ENCODE measurements at regions not wholly inside any gene's neighbourhood (a gene's known extent, or its start where the extent isn't known, plus 50 kb on each side); places are given as distances from the start of the nearest gene placed in this dataset.

- peak; percentile 24 for DNase-seq
These were observed 300.2 kb downstream of the UTRN start for GRCh38 chr6:144585217-144585814.

- no peak for DNase-seq
These were observed 301.9 kb downstream of the UTRN start for GRCh38 chr6:144586986-144587385.

- no peak for DNase-seq
These were observed 303.7 kb downstream of the UTRN start for GRCh38 chr6:144588697-144589325.

GRCh38 chr6:144590532-144590931 lies 305.4 kb downstream of the UTRN start:
- DNase-seq = no peak

- DNase-seq = no peak
These were observed 308.3 kb downstream of the UTRN start for GRCh38 chr6:144593392-144593791.

- DNase-seq = no peak
These were observed 309.4 kb downstream of the UTRN start for GRCh38 chr6:144594585-144594984.

GRCh38 chr6:144595266-144595665 lies 310.1 kb downstream of the UTRN start:
- no peak for DNase-seq

GRCh38 chr6:144597511-144597910 lies 312.4 kb downstream of the UTRN start:
- DNase-seq = no peak

- no peak for DNase-seq
These were observed 314.5 kb downstream of the UTRN start for GRCh38 chr6:144599615-144600014.

GRCh38 chr6:144601221-144601620 lies 316.1 kb downstream of the UTRN start:
- DNase-seq = no peak

GRCh38 chr6:144602523-144603180 lies 317.5 kb downstream of the UTRN start:
- DNase-seq = no peak

- DNase-seq = no peak
These were observed 320.9 kb downstream of the UTRN start for GRCh38 chr6:144606083-144606482.

GRCh38 chr6:144607998-144608735 lies 323.0 kb downstream of the UTRN start:
- no peak for DNase-seq

- DNase-seq = no peak
These were observed 327.7 kb downstream of the UTRN start for GRCh38 chr6:144612811-144613210.

GRCh38 chr6:144613859-144614258 lies 328.7 kb downstream of the UTRN start:
- DNase-seq = no peak

GRCh38 chr6:144615870-144616269 lies 330.7 kb downstream of the UTRN start:
- no peak for DNase-seq

- no peak for DNase-seq
These were observed 332.1 kb downstream of the UTRN start for GRCh38 chr6:144617191-144617590.

- DNase-seq = no peak
These were observed 332.6 kb downstream of the UTRN start for GRCh38 chr6:144617708-144618107.

GRCh38 chr6:144619966-144620365 lies 334.8 kb downstream of the UTRN start:
- no peak for DNase-seq

- DNase-seq = no peak
These were observed 336.2 kb downstream of the UTRN start for GRCh38 chr6:144621332-144621731.

GRCh38 chr6:144624246-144624645 lies 339.1 kb downstream of the UTRN start:
- DNase-seq = no peak

- no peak for DNase-seq
These were observed 339.6 kb downstream of the UTRN start for GRCh38 chr6:144624716-144625115.

GRCh38 chr6:144630857-144631256 lies 345.7 kb downstream of the UTRN start:
- DNase-seq = no peak

- DNase-seq = no peak
These were observed 347.1 kb downstream of the UTRN start for GRCh38 chr6:144632266-144632665.

All from NCI-H2029 treated with DMSO at 0.1 percent for 48 hours (cell line).